ENCODE measurements at regions not wholly inside any gene's neighbourhood (a gene's known extent, or its start where the extent isn't known, plus 50 kb on each side); places are given as distances from the start of the nearest gene placed in this dataset.

DNA sequence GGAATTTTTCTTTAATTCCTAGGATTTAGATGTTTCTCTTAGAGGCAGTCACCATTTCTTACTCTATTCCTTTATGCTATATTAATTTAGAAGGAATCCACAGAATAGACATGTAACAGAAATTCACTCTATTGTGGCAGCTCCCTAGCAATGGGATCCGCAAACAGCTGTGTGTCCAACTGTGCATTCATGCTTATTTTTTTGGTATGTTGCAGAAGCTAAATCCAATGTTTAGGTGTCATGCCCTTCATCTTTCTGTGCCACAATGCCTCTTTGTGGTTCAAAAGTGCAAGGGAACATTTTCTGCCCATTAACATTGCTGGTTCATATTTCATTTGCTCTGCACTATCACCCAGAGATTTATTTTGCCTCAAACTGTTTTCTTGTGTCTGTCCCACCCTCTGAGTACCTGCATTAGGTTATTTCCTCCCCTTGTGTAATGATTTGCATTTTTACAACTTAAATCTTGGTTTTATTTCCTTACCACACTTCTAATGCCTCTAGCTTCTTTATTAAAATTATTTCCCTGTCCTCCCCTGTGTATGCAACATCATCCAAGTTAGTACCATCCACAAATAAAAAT lies 816.5 kb downstream of the EFNA5 start:
- Histone ChIP-seq H2BK5ac (ENCODE audit: low read depth, low read length, poor library complexity, severe bottlenecking) (no peak overlapping the region), H3K27me3 (ENCODE audit: control insufficient read depth, insufficient read depth, low read length) (no peaks in the 10 kb centered on the region), H2BK15ac (ENCODE audit: low read depth, low read length) (no peak overlapping the region), H2AFZ (replicated peaks; ENCODE audit: low read length, poor library complexity) (no peak overlapping the region), H3K4ac (ENCODE audit: low read depth, low read length) (no peak overlapping the region), H2AK9ac (replicated peaks; ENCODE audit: low read depth, low read length, poor library complexity) (no peak overlapping the region), H2AK5ac (ENCODE audit: low read depth, low read length) (no peak overlapping the region), H3K56ac (ENCODE audit: extremely low read depth, insufficient read depth, low read length) (no peak overlapping the region), H3K4me1 (ENCODE audit: control insufficient read depth, insufficient read depth, low read length) (no peaks in the 10 kb centered on the region), H3K23ac (ENCODE audit: low read depth, low read length) (no peak overlapping the region), H3K27ac (ENCODE audit: insufficient read depth, low read length) (no peak overlapping the region), H3K9me3 (ENCODE audit: control insufficient read depth, insufficient read depth, low read length) (no peaks in the 10 kb centered on the region), H4K8ac (ENCODE audit: low read depth in 2 of 2, low read length in 2 of 2) (no peak overlapping the region), H3K14ac (replicated peaks; ENCODE audit: low read depth, low read length) (no peak overlapping the region), H3K4me3 (ENCODE audit: insufficient read depth, low read depth, low read length) (no peak overlapping the region), H2BK20ac (ENCODE audit: low read depth, low read length) (no peak overlapping the region), H3K18ac (ENCODE audit: low read depth, low read length) (no peak overlapping the region), H2BK120ac (ENCODE audit: low read depth, low read length) (no peak overlapping the region), H4K5ac (ENCODE audit: low read depth, low read length) (no peak overlapping the region), H4K20me1 (ENCODE audit: insufficient read depth, low read length) (no peaks in the 10 kb centered on the region), H3K36me3 (ENCODE audit: control insufficient read depth, insufficient read depth, low read length) (no peaks in the 10 kb centered on the region), H3K4me2 (ENCODE audit: low read depth, low read length) (no peak overlapping the region), H3K9ac (ENCODE audit: low read depth, low read length) (no peak overlapping the region), H3K9me1 (ENCODE audit: insufficient read depth, low read length) (no peaks in the 10 kb centered on the region), H4K91ac (ENCODE audit: insufficient read depth, low read depth, low read length) (no peak overlapping the region), H3K79me1 (ENCODE audit: low read depth in 1 of 2, low read length in 2 of 2) (no peaks in the 10 kb centered on the region)
- no peak for DNase-seq
- ATAC-seq (ENCODE audit: low read depth) = no peak
- no CpG with 5 or more reads among the region's 1 CpG for WGBS, 2 experiments (ENCODE audit: extremely low coverage in 2 of 2, insufficient read length in 1 of 2)
- dilution Hi-C loops (cut with HindIII; ENCODE audit: low sequenced_read_pairs, unreplicated experiment) (no loop called here), in situ Hi-C loops (cut with MboI; ENCODE audit: low sequenced_read_pairs) (no loop called here), intact Hi-C loops (cut with micrococcal nuclease) (no loop called here)
- ChIA-PET POLR2A (ENCODE audit: unreplicated experiment) (no interaction called here), CTCF (no interaction called here)
- TF ChIP-seq POLR2A (IDR thresholded peaks at IDR 0.05; ENCODE audit: low read depth, low read length) (no peak), MAFK (IDR thresholded peaks at IDR 0.05; ENCODE audit: low read depth, low read length) (no peak), RAD21 (IDR thresholded peaks at IDR 0.05; ENCODE audit: low read length) (no peak), ELK1 (IDR thresholded peaks at IDR 0.05; ENCODE audit: borderline replicate concordance, low read depth, low read length) (no peak), CHD1 (IDR thresholded peaks at IDR 0.05; ENCODE audit: low read depth, low read length) (no peak), NFE2L2 (IDR thresholded peaks at IDR 0.05; ENCODE audit: low read depth, low read length) (no peak), CEBPB (IDR thresholded peaks at IDR 0.05; ENCODE audit: low read depth, low read length) (no peak), RCOR1 (IDR thresholded peaks at IDR 0.05; ENCODE audit: insufficient replicate concordance, low read length) (no peak), MXI1 (IDR thresholded peaks at IDR 0.05; ENCODE audit: borderline replicate concordance, low read depth, low read length) (no peak), BHLHE40 (IDR thresholded peaks at IDR 0.05; ENCODE audit: low read depth, low read length) (no peak)
- BruUV-seq (replicated peaks) = no TSS peak

Measured in IMR-90 (cell line).